ENCODE measurements at regions not wholly inside any gene's neighbourhood (a gene's known extent, or its start where the extent isn't known, plus 50 kb on each side); places are given as distances from the start of the nearest gene placed in this dataset.

- TF ChIP-seq CTCF (IDR thresholded peaks at IDR 0.05; ENCODE audit: control extremely low read depth in 1 of 3, insufficient read depth in 1 of 3, low read depth in 1 of 3, low read length in 3 of 3), result peak; percentile 90 to 94 (median 92)
- TF ChIP-seq PHF8 (conservative IDR thresholded peaks at IDR 0.05; ENCODE audit: low read depth, low read length), result no peak
- TF ChIP-seq POLR2A (IDR thresholded peaks at IDR 0.05; ENCODE audit: control extremely low read depth in 1 of 2, low read depth in 2 of 2, low read length in 2 of 2), result no peak
- 0 out of 2 replicates have a peak, but pooled peaks have one; percentile 29 for TF ChIP-seq CHD2 (IDR thresholded peaks at IDR 0.05; ENCODE audit: low read length)
- TF ChIP-seq BCL11A (IDR thresholded peaks at IDR 0.05; ENCODE audit: low read depth in 2 of 2, low read length in 2 of 2), result no peak
- TF ChIP-seq TBP (IDR thresholded peaks at IDR 0.05; ENCODE audit: low read depth, low read length), result no peak
- TF ChIP-seq SIX5 (IDR thresholded peaks at IDR 0.05; ENCODE audit: low read depth, low read length), result no peak
- TF ChIP-seq JUND (IDR thresholded peaks at IDR 0.05; ENCODE audit: low read length), result 0 out of 2 replicates have a peak, but pooled peaks have one; percentile 6
- TF ChIP-seq BRCA1 (IDR thresholded peaks at IDR 0.05; ENCODE audit: low read depth, low read length), result no peak
- TF ChIP-seq RNF2 (IDR thresholded peaks at IDR 0.05; ENCODE audit: borderline replicate concordance, low read depth, low read length, missing control alignments, poor library complexity, severe bottlenecking), result no peak
- no peak for TF ChIP-seq EP300 (IDR thresholded peaks at IDR 0.05; ENCODE audit: borderline replicate concordance in 1 of 2, low read depth in 2 of 2, low read length in 2 of 2)
- TF ChIP-seq POLR2AphosphoS5 (IDR thresholded peaks at IDR 0.05; ENCODE audit: low read depth, low read length), result no peak
- TF ChIP-seq GABPA (IDR thresholded peaks at IDR 0.05; ENCODE audit: borderline replicate concordance, insufficient read depth, low read length), result 0 out of 2 replicates have a peak, but pooled peaks have one; percentile 48
- TF ChIP-seq EZH2 (IDR thresholded peaks at IDR 0.05; ENCODE audit: low read depth, low read length, severe bottlenecking), result no peak
- no peak for TF ChIP-seq CBX5 (IDR thresholded peaks at IDR 0.05; ENCODE audit: low read depth, low read length)
- TF ChIP-seq KDM4A (IDR thresholded peaks at IDR 0.05; ENCODE audit: low read depth, low read length, severe bottlenecking), result no peak
- peak; percentile 1; the same call in 1 of the 2 replicates for TF ChIP-seq TEAD4 (IDR thresholded peaks at IDR 0.05; ENCODE audit: low read depth, low read length)
- TF ChIP-seq JUN (IDR thresholded peaks at IDR 0.05; ENCODE audit: low read depth, low read length), result no peak
- peak; percentile 30; the same call in 1 of the 2 replicates for TF ChIP-seq CEBPB (IDR thresholded peaks at IDR 0.05; ENCODE audit: low read depth, low read length)
- TF ChIP-seq CREB1 (IDR thresholded peaks at IDR 0.05), result no peak
- TF ChIP-seq RFX5 (IDR thresholded peaks at IDR 0.05; ENCODE audit: borderline replicate concordance, low read depth, low read length), result no peak
- no peak for TF ChIP-seq CTBP2 (IDR thresholded peaks at IDR 0.05; ENCODE audit: borderline replicate concordance, insufficient read depth, insufficient read length, low read length)
- TF ChIP-seq ASH2L (IDR thresholded peaks at IDR 0.05; ENCODE audit: low read length), result no peak
- no peak for TF ChIP-seq ZNF274 (IDR thresholded peaks at IDR 0.05; ENCODE audit: borderline replicate concordance, extremely low read depth, low read length)
Observed at GRCh38 chr17:77331301-77331864, 190.6 kb downstream of the SEC14L1 start (continued).
